Thyroid gland (tissue), 4 donors: ENCODE measurements at regions not wholly inside any gene's neighbourhood (a gene's known extent, or its start where the extent isn't known, plus 50 kb on each side); places are given as distances from the start of the nearest gene placed in this dataset.
"Not testable (repeated sequence)": the region's sequence is repeated elsewhere in the genome, so short reads cannot be mapped to it uniquely, and the experiment has no call there.

ENCODE experiments used
- POLR2A ChIP-seq, 2 donors: fragments of 450-650 bp; IDR thresholded peaks; one replicate each; pipeline ENCODE4 v1.6.1; 2017; ENCODE audit warnings: antibody characterized with exemption in 2 of 2, mild to moderate bottlenecking in 2 of 2, moderate library complexity in 1 of 2
- TF ChIP-seq, protein P1 (sequence below), 6 experiments: fragments of 200-600 bp in 3 of 6; fragments of 450-650 bp in 3 of 6; sonication (generic) in 3 of 6; IDR thresholded peaks; one replicate each; pipeline ENCODE4 v1.5.1; 2016 to 2019; ENCODE audit warnings: antibody characterized with exemption in 6 of 6, mild to moderate bottlenecking in 2 of 6, inconsistent platforms in 1 of 6, moderate library complexity in 1 of 6

DNA sequence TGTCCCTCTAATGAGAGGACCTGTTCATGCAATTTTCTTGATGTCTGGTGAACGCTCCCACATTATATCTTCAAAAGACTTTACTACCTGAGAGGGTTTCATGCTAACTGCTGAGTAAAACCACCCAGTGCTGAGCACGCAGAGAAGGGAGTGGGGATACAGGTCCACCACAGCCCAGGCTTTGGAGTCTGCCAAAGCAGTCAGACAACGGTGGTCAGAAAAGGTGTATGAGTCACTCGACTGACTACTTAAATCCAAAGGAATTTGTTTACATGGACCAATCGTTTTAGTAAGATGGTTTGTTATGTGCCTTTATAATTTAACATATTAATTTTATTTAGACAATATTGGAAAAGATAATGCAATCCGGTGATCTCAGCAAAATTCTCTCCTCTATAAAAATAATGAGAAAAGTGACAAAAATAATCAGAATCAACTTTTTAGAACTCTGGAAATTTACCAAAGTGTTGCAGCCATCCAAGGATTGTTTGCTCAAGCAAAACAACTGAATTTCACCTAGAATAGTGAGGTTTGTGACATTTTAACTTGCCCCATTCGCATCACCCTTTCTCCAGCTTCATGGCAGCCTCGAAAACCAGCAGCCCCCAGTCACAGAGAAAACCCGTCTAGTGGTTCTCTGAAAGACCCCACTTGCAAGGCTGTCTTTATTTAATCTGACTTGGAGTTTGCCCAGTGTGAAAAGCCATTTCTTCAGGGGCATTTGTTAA, 52.1 kb upstream of the PLGLB2 start:
- not testable (repeated sequence) for TF ChIP-seq POLR2A (IDR thresholded peaks at IDR 0.05)
- TF ChIP-seq, protein P1, sequence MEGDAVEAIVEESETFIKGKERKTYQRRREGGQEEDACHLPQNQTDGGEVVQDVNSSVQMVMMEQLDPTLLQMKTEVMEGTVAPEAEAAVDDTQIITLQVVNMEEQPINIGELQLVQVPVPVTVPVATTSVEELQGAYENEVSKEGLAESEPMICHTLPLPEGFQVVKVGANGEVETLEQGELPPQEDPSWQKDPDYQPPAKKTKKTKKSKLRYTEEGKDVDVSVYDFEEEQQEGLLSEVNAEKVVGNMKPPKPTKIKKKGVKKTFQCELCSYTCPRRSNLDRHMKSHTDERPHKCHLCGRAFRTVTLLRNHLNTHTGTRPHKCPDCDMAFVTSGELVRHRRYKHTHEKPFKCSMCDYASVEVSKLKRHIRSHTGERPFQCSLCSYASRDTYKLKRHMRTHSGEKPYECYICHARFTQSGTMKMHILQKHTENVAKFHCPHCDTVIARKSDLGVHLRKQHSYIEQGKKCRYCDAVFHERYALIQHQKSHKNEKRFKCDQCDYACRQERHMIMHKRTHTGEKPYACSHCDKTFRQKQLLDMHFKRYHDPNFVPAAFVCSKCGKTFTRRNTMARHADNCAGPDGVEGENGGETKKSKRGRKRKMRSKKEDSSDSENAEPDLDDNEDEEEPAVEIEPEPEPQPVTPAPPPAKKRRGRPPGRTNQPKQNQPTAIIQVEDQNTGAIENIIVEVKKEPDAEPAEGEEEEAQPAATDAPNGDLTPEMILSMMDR (IDR thresholded peaks at IDR 0.05), result not testable (repeated sequence)
